Fibroblast of pulmonary artery (primary cell): ENCODE measurements at regions not wholly inside any gene's neighbourhood (a gene's known extent, or its start where the extent isn't known, plus 50 kb on each side); places are given as distances from the start of the nearest gene placed in this dataset.

Experiments used
- DNase-seq: peaks from one replicate; pipeline ENCODE4 v3.0.0-alpha.2; 2010; ENCODE audit warnings: low read depth
- H3K4me3 ChIP-seq: replicated peaks from 2 replicates; pipeline ENCODE4 v1.5.1; 2011; ENCODE audit warnings: low read depth, mild to moderate bottlenecking, control low read depth, low read length, moderate library complexity
- CTCF ChIP-seq: IDR thresholded peaks from 2 replicates; pipeline ENCODE4 v1.5.1; 2011; ENCODE audit warnings: mild to moderate bottlenecking, control low read depth, low read length, inconsistent platforms; ENCODE audit errors: missing control alignments

- no peak for DNase-seq
- H3K4me3 ChIP-seq: no peak overlapping the region
- no peak for TF ChIP-seq CTCF
Measured at GRCh38 chr2:2422621-2423020, 91.5 kb upstream of the MYT1L start.

GRCh38 chr2:2413525-2413924 lies 82.5 kb upstream of the MYT1L start:
- no peak for TF ChIP-seq CTCF
- H3K4me3 ChIP-seq: no peak overlapping the region
- no peak for DNase-seq

GRCh38 chr2:2410987-2411386 lies 79.9 kb upstream of the MYT1L start:
- no peak for DNase-seq
- no peak for TF ChIP-seq CTCF
- H3K4me3 ChIP-seq: no peak overlapping the region

- no peak for DNase-seq
- H3K4me3 ChIP-seq: no peak overlapping the region
- TF ChIP-seq CTCF: no peak
Measured at GRCh38 chr2:2409481-2409880, 78.4 kb upstream of the MYT1L start.

GRCh38 chr2:2405780-2406179 lies 74.7 kb upstream of the MYT1L start:
- no peak overlapping the region for H3K4me3 ChIP-seq
- no peak for TF ChIP-seq CTCF
- no peak for DNase-seq

- H3K4me3 ChIP-seq: no peak overlapping the region
- TF ChIP-seq CTCF: no peak
- no peak for DNase-seq
Measured at GRCh38 chr2:2400286-2401038, 69.4 kb upstream of the MYT1L start.

GRCh38 chr2:2399396-2399795 lies 68.3 kb upstream of the MYT1L start:
- no peak for TF ChIP-seq CTCF
- no peak for DNase-seq
- no peak overlapping the region for H3K4me3 ChIP-seq
